OCI-LY3 (cell line): ENCODE measurements at regions not wholly inside any gene's neighbourhood (a gene's known extent, or its start where the extent isn't known, plus 50 kb on each side); places are given as distances from the start of the nearest gene placed in this dataset.

Experiments
- EZH2phosphoT487 ChIP-seq: fragments of 200-600 bp; shearing (Covaris generic); IDR thresholded peaks from 2 replicates; pipeline ENCODE4 v1.6.1; 2018; ENCODE audit warnings: antibody characterized with exemption, mixed run types, low read depth
- TF ChIP-seq, protein P1 (sequence below): fragments of 200-600, 300-600 bp; sonication (generic); IDR thresholded peaks from 2 replicates; pipeline ENCODE4 v1.5.1; 2014; ENCODE audit warnings: antibody characterized with exemption, low read length, low read depth

GRCh38 chr2:219820767-219821166, 193.3 kb downstream of the SLC4A3 start:
- TF ChIP-seq, protein P1, sequence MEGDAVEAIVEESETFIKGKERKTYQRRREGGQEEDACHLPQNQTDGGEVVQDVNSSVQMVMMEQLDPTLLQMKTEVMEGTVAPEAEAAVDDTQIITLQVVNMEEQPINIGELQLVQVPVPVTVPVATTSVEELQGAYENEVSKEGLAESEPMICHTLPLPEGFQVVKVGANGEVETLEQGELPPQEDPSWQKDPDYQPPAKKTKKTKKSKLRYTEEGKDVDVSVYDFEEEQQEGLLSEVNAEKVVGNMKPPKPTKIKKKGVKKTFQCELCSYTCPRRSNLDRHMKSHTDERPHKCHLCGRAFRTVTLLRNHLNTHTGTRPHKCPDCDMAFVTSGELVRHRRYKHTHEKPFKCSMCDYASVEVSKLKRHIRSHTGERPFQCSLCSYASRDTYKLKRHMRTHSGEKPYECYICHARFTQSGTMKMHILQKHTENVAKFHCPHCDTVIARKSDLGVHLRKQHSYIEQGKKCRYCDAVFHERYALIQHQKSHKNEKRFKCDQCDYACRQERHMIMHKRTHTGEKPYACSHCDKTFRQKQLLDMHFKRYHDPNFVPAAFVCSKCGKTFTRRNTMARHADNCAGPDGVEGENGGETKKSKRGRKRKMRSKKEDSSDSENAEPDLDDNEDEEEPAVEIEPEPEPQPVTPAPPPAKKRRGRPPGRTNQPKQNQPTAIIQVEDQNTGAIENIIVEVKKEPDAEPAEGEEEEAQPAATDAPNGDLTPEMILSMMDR: no peak
- no peak for TF ChIP-seq EZH2phosphoT487
